ENCODE measurements at regions not wholly inside any gene's neighbourhood (a gene's known extent, or its start where the extent isn't known, plus 50 kb on each side); places are given as distances from the start of the nearest gene placed in this dataset.

DNA sequence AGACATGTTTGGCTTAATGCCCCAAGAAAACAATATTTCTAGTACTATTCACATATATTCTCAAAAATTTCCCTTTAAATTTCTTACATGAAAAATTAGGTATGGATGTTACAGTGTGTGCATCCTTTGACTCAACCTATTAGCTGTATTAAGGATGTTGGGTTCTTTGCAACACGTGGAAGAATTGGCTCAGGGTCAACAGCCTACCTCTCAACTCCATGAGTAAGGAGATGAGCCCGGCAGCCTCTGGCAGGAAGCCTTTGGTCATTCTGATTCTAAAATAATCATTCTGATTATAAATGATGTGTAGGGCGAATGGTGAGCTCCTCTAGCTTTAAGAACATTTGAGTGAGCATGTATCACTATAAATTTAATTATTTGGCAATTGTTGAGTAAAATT is 148.0 kb upstream of the WDFY3 start:
- TF ChIP-seq ESRRG (CRISPR knock-in tag; IDR thresholded peaks at IDR 0.05) (no peak), ARNTL (CRISPR knock-in tag; IDR thresholded peaks at IDR 0.05; ENCODE audit: borderline replicate concordance, low read depth) (no peak), OSR1 (CRISPR knock-in tag; IDR thresholded peaks at IDR 0.05) (no peak), CSDC2 (CRISPR knock-in tag; IDR thresholded peaks at IDR 0.05) (no peak)
- no peak for ATAC-seq

GRCh38 chr4:85116008-85116407 is 149.5 kb upstream of the WDFY3 start:
- TF ChIP-seq PPARA (CRISPR knock-in tag; IDR thresholded peaks at IDR 0.05; ENCODE audit: borderline replicate concordance) (no peak), TSHZ2 (CRISPR knock-in tag; IDR thresholded peaks at IDR 0.05) (no peak), CSRNP3 (CRISPR knock-in tag; IDR thresholded peaks at IDR 0.05) (no peak), RARB (CRISPR knock-in tag; IDR thresholded peaks at IDR 0.05) (no peak), ZNF70 (CRISPR knock-in tag; IDR thresholded peaks at IDR 0.05) (no peak), ZFP3 (CRISPR knock-in tag; IDR thresholded peaks at IDR 0.05) (no peak), TOX (CRISPR knock-in tag; IDR thresholded peaks at IDR 0.05; ENCODE audit: borderline replicate concordance) (no peak), BACH2 (CRISPR knock-in tag; IDR thresholded peaks at IDR 0.05; ENCODE audit: borderline replicate concordance) (no peak), CSDC2 (CRISPR knock-in tag; IDR thresholded peaks at IDR 0.05) (no peak)
- TF ChIP-seq, protein P1, sequence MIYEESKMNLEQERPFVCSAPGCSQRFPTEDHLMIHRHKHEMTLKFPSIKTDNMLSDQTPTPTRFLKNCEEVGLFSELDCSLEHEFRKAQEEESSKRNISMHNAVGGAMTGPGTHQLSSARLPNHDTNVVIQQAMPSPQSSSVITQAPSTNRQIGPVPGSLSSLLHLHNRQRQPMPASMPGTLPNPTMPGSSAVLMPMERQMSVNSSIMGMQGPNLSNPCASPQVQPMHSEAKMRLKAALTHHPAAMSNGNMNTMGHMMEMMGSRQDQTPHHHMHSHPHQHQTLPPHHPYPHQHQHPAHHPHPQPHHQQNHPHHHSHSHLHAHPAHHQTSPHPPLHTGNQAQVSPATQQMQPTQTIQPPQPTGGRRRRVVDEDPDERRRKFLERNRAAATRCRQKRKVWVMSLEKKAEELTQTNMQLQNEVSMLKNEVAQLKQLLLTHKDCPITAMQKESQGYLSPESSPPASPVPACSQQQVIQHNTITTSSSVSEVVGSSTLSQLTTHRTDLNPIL (CRISPR knock-in tag; IDR thresholded peaks at IDR 0.05; ENCODE audit: low read depth): no peak
- ATAC-seq: no peak

DNA sequence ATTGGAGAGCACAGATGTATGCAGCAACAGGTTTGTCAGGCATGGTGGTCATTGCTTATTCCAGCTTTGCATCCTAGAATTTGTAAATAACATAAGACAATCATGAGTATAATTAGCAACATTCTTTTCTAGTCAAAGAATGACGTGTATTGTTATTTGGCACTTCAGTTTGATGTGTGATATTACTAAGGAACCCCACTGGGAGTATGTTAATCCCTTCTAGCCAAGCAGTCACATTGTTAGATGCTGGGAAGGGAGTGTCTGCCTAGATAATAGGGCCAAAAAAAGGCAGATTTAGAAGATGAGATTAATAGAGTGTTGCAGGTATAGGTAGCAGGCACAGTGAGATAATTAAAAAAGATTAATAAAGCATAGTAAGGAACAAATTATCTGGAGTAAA is 159.2 kb upstream of the WDFY3 start:
- ATAC-seq: no peak
- TF ChIP-seq ISL1 (CRISPR knock-in tag; IDR thresholded peaks at IDR 0.05) (no peak), TSHZ2 (CRISPR knock-in tag; IDR thresholded peaks at IDR 0.05) (no peak), TCF4 (CRISPR knock-in tag; IDR thresholded peaks at IDR 0.05; ENCODE audit: borderline replicate concordance) (no peak), GLIS3 (CRISPR knock-in tag; IDR thresholded peaks at IDR 0.05) (no peak), OSR1 (CRISPR knock-in tag; IDR thresholded peaks at IDR 0.05) (no peak), PPARA (CRISPR knock-in tag; IDR thresholded peaks at IDR 0.05; ENCODE audit: borderline replicate concordance) (no peak), ZNF565 (CRISPR knock-in tag; conservative IDR thresholded peaks at IDR 0.05; ENCODE audit: low read depth) (no peak), TOX (CRISPR knock-in tag; IDR thresholded peaks at IDR 0.05; ENCODE audit: borderline replicate concordance) (no peak), ZFP30 (CRISPR knock-in tag; IDR thresholded peaks at IDR 0.05) (no peak), RARB (CRISPR knock-in tag; IDR thresholded peaks at IDR 0.05) (no peak), POU6F1 (CRISPR knock-in tag; IDR thresholded peaks at IDR 0.05; ENCODE audit: borderline replicate concordance, low read depth) (no peak), SNAI2 (CRISPR knock-in tag; IDR thresholded peaks at IDR 0.05) (no peak), ZNF70 (CRISPR knock-in tag; IDR thresholded peaks at IDR 0.05) (no peak), ZC3H10 (CRISPR knock-in tag; IDR thresholded peaks at IDR 0.05) (no peak), ESRRG (CRISPR knock-in tag; IDR thresholded peaks at IDR 0.05) (no peak)
- TF ChIP-seq, protein P1 (CRISPR knock-in tag; IDR thresholded peaks at IDR 0.05; ENCODE audit: low read depth): no peak
